Fibroblast of peridontal ligament (primary cell): ENCODE measurements at regions not wholly inside any gene's neighbourhood (a gene's known extent, or its start where the extent isn't known, plus 50 kb on each side); places are given as distances from the start of the nearest gene placed in this dataset.
A peak's percentile ranks its signal among the peaks of the same experiment; 100 is the strongest.
"Not testable (repeated sequence)": the region's sequence is repeated elsewhere in the genome, so short reads cannot be mapped to it uniquely, and the experiment has no call there.

Experiments
- DNase-seq: peaks from one replicate; pipeline ENCODE4 v3.0.0-alpha.2; 2010; ENCODE audit errors: extremely low read depth

DNA sequence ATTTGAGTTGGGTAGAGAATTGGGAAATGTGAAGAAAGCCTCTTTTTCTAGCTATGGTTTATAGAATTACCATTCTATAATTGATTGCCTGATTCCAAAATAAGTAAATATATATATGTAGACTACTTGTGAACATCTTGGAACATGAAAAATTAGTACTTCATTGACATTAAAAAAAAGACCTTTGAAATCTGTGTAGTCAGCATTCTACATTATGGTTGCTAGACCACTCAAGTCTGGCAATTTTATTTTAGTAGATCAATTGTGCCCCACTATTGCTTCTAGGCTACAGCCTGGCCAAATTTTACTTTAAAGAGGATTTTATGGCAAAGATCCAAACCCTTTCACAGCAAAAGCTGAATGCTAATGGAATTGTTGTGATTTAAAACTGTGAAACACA is 279.8 kb downstream of the IKZF2 start:
- DNase-seq: no peak

- DNase-seq: no peak
Measured at GRCh38 chr2:212864186-212864585, 287.2 kb downstream of the IKZF2 start.

DNA sequence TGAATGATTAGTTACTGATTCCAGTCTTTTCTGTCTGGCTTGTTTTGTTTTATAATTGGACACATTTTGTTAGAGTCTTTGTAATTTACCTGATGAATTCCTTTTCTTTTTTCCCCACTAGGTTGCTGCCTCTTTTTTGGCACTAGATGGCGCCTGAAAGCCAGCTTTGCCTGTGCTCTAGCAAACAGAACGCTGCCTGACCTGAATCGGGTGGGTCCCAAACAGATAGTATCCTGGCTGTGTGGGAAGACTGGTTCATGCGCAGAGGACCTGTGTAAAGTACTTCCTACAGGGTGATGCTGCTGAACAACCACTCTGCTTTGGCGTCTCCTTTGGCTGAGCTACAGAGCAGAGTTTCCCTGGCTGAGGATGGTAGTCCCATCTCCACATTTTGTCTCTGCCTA is 288.2 kb downstream of the IKZF2 start:
- peak; percentile 16 for DNase-seq

DNA sequence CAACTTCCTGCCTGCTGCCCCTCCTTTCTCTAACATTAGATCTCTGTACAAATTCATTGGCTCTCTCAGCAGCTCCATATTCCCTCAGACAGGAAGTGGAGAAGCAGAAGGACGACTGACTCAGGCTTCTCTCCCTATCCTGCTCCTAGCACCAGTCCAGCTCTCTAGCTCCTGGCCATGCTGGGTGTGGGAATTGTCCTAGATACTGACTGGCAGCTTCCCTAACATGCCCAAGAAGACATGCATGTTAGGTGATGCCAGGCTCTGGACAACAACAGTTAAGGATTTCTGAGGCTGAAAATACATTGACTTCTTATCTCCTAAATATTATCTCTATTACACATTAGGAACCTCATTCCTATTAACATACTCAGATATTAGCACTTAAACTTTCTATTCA is 292.9 kb downstream of the IKZF2 start:
- no peak for DNase-seq

DNA sequence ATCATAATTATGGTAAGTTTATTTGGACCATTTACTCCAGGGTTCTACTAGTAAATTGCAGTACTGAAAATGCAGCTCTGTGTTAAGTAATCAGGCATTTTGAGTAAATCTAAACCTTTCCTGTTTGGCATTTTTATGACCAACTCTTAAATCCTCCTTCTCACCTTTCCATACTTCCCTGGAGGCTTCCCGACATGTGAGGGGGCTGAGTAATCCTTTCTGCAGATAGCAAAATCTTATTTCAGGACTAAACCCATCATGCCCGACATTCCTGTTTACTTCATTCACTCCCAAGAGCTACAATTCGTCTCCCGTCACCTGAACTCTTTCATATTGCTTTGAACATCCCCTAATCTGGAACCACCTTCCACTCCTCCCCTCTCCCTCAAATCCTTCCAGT is 296.6 kb downstream of the IKZF2 start:
- no peak for DNase-seq

DNA sequence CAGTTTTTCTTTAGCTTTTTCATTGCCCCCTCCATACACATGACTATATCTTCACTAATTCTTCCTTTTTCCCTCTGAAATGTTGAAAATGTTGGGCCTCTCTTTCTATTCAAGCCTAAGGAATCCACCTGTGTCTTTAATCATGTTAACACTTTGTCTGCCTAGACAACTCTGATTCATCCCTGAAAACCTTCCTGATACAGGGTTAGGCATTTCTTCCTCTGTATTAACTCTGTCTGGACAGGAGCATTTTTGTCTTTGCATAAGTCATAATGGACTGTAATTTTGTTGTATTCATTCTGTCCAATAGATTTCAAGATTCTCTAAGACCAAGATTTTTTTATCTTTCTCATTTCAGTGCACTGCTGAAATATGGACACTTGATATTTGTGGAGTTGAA is 297.3 kb downstream of the IKZF2 start:
- no peak for DNase-seq

DNA sequence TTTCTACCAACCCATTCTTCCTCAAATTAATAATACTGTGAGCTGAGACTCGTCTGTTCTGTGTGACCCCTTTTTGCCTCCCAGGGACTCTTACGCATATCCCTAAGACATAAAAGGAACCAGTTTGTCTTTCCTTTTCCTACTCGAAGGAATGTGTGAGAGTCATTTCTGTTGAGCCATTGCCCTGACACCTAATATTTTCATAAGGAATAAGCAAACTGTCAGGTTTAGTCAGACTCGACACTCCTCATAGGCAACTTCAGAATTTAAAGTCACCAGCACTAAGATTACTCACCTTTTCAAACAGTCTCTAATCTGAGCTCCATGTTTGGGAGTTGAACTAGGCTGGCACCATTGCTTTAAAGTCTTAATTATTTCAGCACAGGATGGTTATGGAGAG is 305.5 kb downstream of the IKZF2 start:
- DNase-seq: no peak

- DNase-seq: peak; percentile 77
Measured at GRCh38 chr2:212843409-212844199, 305.0 kb upstream of the ERBB4 start.

DNA sequence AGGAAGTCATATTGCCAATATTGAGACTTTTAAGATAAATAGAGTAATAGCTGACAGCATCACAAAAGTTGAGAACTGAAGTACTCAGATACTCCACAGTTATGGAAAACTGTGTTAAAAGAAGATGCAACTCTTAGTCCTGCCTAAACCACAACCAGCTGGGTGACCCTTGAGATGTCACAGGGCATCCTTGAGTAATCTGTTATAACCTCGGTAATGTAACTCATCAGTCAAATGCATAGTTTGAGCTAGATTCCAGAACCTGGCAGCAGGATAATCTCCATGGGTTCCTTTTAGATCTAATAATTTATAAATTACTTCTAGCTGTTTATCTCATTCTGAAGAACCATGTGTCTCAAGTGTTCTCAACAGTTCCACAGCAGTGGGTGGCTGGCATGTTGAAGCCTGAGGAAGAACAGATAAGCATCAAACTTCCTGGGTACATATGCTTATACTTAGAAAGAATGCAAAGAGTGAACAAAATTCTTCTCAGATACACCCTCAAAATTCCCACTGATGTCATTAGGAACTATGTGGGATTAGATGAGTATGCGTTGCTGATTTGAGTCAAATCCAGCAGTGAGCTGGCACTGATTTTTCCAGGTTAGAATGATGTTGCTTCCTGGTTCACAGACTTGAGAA is 304.1 kb upstream of the ERBB4 start:
- DNase-seq: peak; percentile 73

DNA sequence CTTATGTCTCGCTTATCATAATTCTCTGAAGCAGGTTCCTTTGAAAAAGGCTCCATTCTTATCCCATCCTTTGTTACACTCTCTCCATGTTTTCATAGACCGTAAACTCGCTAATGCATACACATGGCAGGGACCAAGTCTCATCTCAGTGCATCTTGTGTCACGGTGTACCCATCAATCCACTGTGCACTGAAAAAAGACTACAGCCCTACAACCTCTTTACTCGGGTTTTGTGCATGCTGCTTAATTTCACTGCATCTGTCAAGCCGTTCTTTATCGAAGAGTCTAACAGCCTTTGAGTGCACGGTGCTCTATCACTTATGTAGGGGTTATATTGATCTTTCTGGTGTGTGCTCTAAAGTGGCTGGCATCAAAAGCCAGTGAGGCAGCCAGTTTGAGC is 302.9 kb upstream of the ERBB4 start:
- DNase-seq: no peak

DNA sequence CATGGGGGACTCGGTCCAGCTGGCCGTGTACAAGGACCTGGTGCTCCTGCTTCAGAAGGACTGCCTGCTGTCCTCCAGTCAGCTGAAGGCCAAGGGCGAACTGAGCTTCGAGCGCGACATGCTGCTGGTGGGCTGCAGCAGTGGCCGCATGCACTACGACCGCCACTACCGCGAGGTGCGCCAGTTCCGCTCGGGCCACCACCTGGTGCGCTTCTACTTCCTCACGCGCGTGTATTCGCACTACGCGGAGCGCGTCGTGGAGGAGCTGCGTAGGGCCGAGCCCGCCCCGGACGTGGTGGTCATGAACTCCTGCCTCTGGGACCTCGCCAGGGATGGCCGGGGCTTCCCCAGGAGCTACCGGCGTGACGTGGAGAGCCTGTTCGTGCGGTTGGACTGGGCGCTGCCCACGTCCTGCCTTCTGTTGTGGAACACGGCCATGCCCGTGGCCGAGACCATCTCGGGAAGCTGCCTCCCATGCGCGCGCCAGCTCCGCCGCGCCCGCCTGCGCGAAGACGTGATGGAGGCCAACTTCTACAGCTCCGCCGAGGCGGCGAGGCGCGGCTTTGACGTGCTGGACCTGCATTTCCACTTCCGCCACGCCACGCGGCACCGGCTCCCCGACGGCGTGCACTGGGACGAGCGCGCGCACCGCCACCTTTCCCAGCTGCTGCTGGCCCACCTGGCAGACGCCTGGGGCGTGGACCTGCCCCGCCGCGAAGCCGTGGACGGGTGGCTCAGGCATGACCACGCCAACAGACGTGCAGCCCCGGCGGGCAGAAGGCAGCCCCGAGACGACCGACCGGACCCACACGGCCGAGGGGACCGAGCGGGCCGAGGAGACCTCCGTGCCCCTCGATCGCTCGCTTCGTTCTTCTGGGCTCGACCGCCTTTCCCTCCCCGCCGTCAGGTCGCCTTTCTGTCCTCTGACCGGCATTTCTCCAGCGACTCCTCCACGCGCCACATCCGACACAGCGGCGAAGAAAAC is 293.9 kb upstream of the ERBB4 start:
- DNase-seq: no peak

DNA sequence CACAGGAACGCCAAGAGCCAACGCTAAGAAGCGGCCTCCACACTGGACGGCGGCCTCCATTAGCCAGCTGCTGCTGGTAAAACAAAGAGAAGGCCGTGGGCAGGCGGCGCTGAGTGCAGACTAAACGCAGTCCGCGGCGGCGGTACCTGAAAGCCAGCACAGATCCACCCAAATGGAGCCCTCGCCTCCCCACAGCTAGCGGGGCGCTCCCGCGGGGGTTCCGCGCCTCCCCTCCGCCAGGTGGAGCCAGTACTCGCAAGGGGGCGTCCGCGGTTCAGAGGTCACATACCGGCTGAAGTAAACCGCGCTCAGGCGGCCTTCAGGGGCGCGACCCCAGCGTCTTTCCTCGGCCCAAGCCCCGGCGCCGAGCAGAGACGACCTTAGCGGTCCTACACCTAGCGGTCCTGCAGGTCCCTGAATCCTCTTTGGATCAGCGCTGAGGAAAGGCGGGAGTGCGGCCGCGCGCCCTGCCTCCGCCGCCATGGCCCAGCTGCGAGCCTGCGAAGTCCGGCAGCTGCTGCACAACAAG is 293.1 kb upstream of the ERBB4 start:
- no peak for DNase-seq

DNA sequence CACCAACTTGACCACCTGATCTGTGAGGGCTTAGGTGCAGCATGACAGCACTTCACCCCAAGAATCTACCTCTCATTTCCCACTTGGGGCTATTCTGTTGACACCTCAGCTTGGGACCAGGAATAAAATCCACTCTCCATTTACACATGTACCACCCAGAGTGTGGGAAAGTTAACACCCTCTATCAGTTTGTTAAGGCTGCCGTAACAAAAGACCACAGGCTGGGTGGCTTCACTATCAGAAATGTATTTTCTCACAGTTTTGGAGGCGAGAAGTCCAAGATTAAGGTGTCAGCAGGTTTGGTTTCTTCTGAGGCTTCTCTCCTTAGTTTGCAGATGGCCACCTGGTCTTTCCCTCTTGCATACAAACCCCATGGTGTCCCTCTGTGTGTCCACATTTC is 277.7 kb upstream of the ERBB4 start:
- no peak for DNase-seq

GRCh38 chr2:212815453-212815852 is 276.9 kb upstream of the ERBB4 start:
- peak; percentile 37 for DNase-seq

- no peak for DNase-seq
Measured at GRCh38 chr2:212814941-212815340, 276.3 kb upstream of the ERBB4 start.

- DNase-seq: no peak
Measured at GRCh38 chr2:212811921-212812320, 273.3 kb upstream of the ERBB4 start.

DNA sequence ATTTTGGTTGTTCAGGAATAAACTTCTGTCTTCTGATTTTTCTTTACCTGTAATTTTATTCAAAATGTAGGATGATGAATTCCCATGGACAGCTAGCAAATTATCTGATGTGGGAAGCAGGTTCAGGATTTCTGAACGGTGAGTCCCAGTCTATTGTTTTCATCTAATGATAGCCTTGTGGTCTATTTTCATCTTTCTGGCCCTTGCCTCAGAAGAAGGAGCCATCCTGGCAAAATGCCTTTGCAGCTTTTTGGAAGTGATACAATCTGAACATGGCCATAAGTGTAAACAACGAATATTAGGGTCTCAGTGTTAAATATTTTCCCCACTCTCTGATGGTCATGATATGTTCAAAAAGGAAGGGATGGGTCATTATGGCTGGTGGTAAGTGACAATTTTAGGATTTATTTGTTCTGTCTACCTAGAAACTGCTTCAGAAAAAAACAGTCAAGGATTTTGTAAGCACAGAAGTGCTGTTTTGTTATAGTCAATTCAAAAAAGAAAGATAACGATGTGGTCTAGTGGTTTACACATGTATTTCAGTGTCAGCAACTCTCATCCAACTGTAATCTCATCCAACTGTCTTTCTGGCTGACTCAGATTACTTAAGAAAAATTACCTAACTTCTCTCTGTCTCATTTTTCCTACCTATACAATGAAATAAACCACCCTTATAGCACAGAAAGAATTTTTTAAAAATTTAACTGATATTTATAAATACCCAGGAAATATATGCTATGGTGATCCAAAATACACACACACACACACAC is 272.6 kb upstream of the ERBB4 start:
- DNase-seq: peak; percentile 53

DNA sequence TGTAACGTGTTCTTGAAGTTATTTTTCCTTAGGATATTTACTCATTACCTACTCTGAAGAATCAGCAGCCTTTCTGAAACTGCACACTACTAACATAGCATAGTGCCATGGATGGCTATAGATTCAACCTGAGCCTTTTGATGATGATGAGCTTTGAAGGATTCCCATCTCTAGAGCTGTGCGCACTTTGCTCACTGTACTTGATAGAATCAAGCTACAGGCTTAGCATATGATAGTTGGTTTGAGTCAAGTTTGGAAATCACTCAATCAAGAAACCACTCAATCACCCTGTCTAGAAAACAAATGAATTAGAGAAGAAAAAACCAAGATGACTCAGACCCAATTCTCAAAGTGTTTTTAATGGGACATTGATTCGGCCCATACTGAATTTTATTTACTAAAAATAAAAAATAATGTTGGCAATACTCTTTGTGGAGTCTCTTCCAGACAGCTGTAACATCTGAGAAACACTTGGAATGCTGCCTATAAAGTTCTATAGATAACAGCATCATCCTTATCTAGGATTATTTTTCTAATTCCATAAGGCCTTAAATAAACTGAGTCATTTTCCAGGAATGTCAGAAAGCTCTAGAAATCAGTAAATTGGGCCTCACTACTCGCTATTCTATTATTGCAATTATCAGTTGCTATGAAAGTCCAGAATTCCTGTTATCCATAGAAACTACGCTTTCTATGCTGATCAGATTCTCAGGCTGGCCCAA is 259.0 kb upstream of the ERBB4 start:
- DNase-seq: no peak

GRCh38 chr2:212794471-212794870 is 255.9 kb upstream of the ERBB4 start:
- DNase-seq: no peak

DNA sequence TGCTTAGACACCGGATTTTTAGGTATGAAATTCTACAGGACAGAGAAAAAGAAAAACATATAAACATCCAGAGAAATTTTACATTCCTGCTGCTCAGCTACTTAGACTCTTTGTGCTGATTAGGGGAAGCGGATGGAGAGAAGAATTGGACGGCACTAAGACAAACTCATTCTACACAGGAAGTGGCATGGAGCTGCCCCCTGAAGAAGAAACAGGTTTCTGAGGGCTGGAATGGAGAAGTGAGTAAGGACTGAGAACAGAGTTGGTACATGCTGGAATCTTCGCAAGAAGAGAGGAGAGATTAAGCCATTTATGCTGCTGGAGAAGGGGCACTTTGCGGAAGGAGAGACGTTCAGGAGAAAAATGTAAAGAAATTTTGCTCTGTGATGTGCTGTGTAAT is 253.0 kb upstream of the ERBB4 start:
- DNase-seq: no peak

GRCh38 chr2:212786088-212786487 is 247.5 kb upstream of the ERBB4 start:
- DNase-seq: not testable (repeated sequence)
